Suprapubic skin (tissue), 4 donors: ENCODE measurements at regions not wholly inside any gene's neighbourhood (a gene's known extent, or its start where the extent isn't known, plus 50 kb on each side); places are given as distances from the start of the nearest gene placed in this dataset.

ENCODE experiments used
- DNase-seq, 2 donors: peaks; one replicate each; pipeline ENCODE4 v3.0.0-alpha.2; 2019; ENCODE audit warnings: low spot score in 2 of 2
- H3K27ac ChIP-seq: fragments of 200-600 bp; sonication (generic); one replicate; pipeline ENCODE4 v1.5.1; 2019
- H3K27me3 ChIP-seq: fragments of 200-600 bp; sonication (generic); one replicate; pipeline ENCODE4 v1.5.1; 2019
- H3K36me3 ChIP-seq: fragments of 200-600 bp; sonication (generic); one replicate; pipeline ENCODE4 v1.5.1; 2019
- H3K4me1 ChIP-seq: fragments of 200-600 bp; sonication (generic); one replicate; pipeline ENCODE4 v1.5.1; 2019
- H3K4me3 ChIP-seq: fragments of 200-600 bp; sonication (generic); one replicate; pipeline ENCODE4 v1.5.1; 2019; ENCODE audit warnings: mild to moderate bottlenecking
- H3K9me3 ChIP-seq: fragments of 200-600 bp; sonication (generic); one replicate; pipeline ENCODE4 v1.5.1; 2019
- EP300 ChIP-seq: sonication (generic); formaldehyde crosslinking; IDR thresholded peaks from one replicate; pipeline ENCODE4 v1.6.1; 2017; ENCODE audit warnings: antibody characterized with exemption
- POLR2A ChIP-seq, 2 donors: fragments of 450-650 bp; IDR thresholded peaks; one replicate each; pipeline ENCODE4 v1.6.1; 2017; ENCODE audit warnings: antibody characterized with exemption in 2 of 2, mild to moderate bottlenecking in 2 of 2, moderate library complexity in 2 of 2
- POLR2AphosphoS5 ChIP-seq, 3 donors: sonication (generic); formaldehyde crosslinking; IDR thresholded peaks; one replicate each; pipeline ENCODE4 v1.6.1; 2017; ENCODE audit warnings: antibody characterized with exemption in 3 of 3
- WGBS: methylation state at CpG from one replicate; pipeline ENCODE4 v1.1.5; 2018; 5-methylcytosine and 5-hydroxymethylcytosine counted together
- TF ChIP-seq, protein P1 (sequence below), 2 donors: fragments of 200-600 bp in 1 of 2; fragments of 450-650 bp in 1 of 2; sonication (generic) in 1 of 2; IDR thresholded peaks; one replicate each; pipeline ENCODE4 v1.5.1; 2016 to 2019; ENCODE audit warnings: antibody characterized with exemption in 2 of 2, mild to moderate bottlenecking in 1 of 2, moderate library complexity in 1 of 2

DNA sequence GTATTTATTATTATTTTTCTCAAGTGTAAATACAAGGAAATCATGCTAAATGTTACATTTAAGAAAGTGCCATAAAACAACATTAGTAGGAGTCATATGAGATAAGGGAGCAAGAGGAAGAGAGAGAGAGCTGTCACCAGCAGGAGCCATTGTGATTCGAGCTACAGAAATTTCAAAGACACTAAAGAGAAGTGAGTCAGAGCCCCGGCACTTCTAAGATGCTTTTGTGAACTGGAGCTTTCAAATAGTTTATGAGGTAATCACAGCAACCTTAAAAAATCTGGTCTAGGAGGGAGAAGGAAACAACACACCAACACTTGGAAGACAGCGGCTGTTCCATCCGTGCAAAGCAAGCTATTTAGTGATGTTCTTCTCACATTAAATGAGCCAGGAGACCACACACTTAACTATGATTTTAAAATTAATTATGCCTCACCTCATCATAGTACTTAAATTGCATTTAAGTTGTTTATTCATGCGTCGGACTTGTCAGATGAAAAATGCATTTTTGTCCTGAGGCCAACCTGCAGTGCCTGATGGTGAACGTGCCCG is 382.7 kb upstream of the SALL3 start:
- H3K4me1 ChIP-seq, result peaks cover 5% of the 10 kb centered on the region
- no peaks in the 10 kb centered on the region for H3K36me3 ChIP-seq
- 27% methylated on average over 8 of the region's 8 CpGs for WGBS
- H3K27ac ChIP-seq, result no peak overlapping the region
- no peak overlapping the region for H3K4me3 ChIP-seq
- TF ChIP-seq POLR2A (IDR thresholded peaks at IDR 0.05) (no peak), EP300 (no peak), POLR2AphosphoS5 (IDR thresholded peaks at IDR 0.05) (no peak)
- TF ChIP-seq, protein P1, sequence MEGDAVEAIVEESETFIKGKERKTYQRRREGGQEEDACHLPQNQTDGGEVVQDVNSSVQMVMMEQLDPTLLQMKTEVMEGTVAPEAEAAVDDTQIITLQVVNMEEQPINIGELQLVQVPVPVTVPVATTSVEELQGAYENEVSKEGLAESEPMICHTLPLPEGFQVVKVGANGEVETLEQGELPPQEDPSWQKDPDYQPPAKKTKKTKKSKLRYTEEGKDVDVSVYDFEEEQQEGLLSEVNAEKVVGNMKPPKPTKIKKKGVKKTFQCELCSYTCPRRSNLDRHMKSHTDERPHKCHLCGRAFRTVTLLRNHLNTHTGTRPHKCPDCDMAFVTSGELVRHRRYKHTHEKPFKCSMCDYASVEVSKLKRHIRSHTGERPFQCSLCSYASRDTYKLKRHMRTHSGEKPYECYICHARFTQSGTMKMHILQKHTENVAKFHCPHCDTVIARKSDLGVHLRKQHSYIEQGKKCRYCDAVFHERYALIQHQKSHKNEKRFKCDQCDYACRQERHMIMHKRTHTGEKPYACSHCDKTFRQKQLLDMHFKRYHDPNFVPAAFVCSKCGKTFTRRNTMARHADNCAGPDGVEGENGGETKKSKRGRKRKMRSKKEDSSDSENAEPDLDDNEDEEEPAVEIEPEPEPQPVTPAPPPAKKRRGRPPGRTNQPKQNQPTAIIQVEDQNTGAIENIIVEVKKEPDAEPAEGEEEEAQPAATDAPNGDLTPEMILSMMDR (IDR thresholded peaks at IDR 0.05), result no peak
- H3K27me3 ChIP-seq, result peaks cover 8% of the 10 kb centered on the region
- peaks cover 9% of the 10 kb centered on the region for H3K9me3 ChIP-seq
- DNase-seq, result no peak

DNA sequence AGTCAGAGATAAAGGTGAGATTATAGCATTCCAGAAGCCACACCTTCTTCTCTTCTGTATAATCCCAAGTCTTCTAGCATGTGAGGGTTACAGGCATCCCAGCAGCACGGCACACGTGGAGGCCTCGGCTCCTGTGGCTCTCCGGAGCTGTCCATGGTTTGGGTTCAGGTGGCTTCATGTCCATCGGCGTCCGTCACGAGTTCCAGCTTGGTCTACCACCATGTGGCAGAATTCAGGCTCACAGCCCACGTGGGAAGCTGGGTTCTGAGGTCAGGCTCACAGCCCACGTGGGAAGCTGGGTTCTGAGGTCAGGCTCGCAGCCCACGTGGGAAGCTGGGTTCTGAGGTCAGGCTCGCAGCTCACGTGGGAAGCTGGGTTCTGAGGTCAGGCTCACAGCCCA is 378.3 kb upstream of the SALL3 start:
- DNase-seq, result no peak
- H3K27me3 ChIP-seq, result peaks cover 8% of the 10 kb centered on the region
- no peaks in the 10 kb centered on the region for H3K9me3 ChIP-seq
- TF ChIP-seq EP300, result no peak
- TF ChIP-seq, protein P1 (IDR thresholded peaks at IDR 0.05), result no peak
- no peak for TF ChIP-seq POLR2A (IDR thresholded peaks at IDR 0.05)
- TF ChIP-seq POLR2AphosphoS5 (IDR thresholded peaks at IDR 0.05), result no peak
- no peaks in the 10 kb centered on the region for H3K4me1 ChIP-seq
- 69% methylated on average over 7 of the region's 14 CpGs for WGBS
- no peaks in the 10 kb centered on the region for H3K36me3 ChIP-seq
- H3K27ac ChIP-seq, result no peak overlapping the region
- no peak overlapping the region for H3K4me3 ChIP-seq

DNA sequence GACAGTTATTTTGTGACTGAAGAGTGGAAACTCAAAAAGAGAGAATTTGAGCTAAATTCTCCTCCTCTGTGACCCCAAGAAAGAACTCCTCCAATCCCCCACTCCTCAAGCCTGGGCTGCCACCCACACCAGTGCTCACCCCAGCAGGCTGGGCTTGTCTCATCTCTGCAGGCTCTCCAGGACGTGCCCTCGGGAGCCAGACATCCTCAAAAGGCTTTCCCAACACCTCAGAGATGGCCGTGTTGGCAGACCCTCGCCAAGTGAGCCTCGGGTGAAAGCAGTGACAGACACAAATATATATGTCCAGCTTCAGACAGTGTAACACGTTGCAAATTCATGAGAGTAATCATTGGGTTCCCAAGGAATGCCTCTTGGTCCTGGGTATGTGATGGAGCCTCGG is 377.7 kb upstream of the SALL3 start:
- Histone ChIP-seq H3K9me3 (no peaks in the 10 kb centered on the region), H3K36me3 (no peaks in the 10 kb centered on the region), H3K4me3 (no peak overlapping the region), H3K27ac (no peak overlapping the region), H3K27me3 (peaks cover 8% of the 10 kb centered on the region), H3K4me1 (no peaks in the 10 kb centered on the region)
- 73% methylated on average over 7 of the region's 7 CpGs for WGBS
- TF ChIP-seq EP300 (no peak), POLR2AphosphoS5 (IDR thresholded peaks at IDR 0.05) (no peak), POLR2A (IDR thresholded peaks at IDR 0.05) (no peak)
- TF ChIP-seq, protein P1 (IDR thresholded peaks at IDR 0.05), result no peak
- DNase-seq, result no peak

DNA sequence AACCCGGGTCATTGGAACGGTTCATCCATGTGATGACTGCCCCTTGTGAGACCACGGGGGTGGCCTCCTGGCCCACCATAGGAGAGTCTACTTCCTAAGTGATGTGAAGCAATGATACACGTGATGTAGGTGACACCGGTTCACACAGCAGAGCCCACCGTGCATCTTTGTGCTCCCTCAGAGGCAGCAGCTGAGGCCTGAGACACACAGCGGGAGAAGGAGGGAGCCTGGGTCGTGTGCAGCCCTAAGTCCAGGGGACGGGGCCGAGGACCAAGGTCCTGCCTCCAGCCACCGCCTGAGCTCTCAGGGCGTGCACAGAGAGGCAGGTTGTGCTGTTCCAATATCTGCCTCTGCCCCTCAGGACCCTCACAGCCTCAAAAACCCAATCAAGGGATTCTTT is 377.2 kb upstream of the SALL3 start:
- peaks cover 8% of the 10 kb centered on the region for H3K27me3 ChIP-seq
- no peaks in the 10 kb centered on the region for H3K9me3 ChIP-seq
- 90% methylated on average over 11 of the region's 12 CpGs for WGBS
- H3K4me3 ChIP-seq, result no peak overlapping the region
- no peaks in the 10 kb centered on the region for H3K36me3 ChIP-seq
- H3K27ac ChIP-seq, result no peak overlapping the region
- no peak for DNase-seq
- H3K4me1 ChIP-seq, result no peaks in the 10 kb centered on the region
- no peak for TF ChIP-seq EP300
- TF ChIP-seq, protein P1 (IDR thresholded peaks at IDR 0.05), result no peak
- TF ChIP-seq POLR2A (IDR thresholded peaks at IDR 0.05), result no peak
- TF ChIP-seq POLR2AphosphoS5 (IDR thresholded peaks at IDR 0.05), result no peak

DNA sequence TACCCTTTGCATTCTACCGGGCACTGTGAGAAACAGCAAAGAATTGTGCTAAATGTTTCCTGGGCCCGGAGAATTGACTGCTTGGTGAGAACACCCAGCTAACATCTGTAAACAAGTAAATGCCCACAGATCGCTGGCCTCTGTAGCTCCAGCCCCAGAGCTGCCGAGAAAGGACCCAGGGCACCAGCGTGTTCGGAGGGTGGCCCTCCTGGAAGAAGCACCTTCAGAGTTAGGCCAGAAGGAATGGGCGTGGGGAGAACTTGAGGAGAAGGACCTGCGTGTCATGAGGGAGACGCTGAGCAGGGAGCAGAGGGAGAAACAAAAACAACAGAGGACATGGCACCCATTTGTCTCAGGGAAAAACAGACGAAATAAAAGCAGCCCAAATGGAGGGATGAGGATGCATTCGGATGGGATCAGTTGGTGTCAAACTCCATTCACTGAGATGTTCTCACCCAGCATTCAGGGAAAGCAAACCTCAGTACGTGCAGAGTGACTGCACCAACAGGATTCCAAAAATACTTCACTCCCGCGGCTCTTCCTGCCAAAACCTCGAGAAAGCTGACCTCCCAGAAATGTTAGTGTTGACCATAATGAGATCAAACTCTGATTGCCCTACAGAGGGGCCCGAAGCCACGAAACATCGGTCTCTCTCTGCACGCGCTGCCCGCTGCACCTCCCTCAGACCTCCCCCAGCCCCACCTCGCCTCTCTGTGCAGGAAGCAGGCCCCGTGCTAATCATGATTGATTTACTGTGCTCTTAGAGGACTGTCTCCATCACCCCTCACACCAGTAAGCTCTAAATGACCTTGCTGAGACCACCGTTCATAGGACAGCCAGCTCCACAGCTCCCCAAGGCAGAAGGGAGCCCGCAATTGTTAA is 376.3 kb upstream of the SALL3 start:
- no peak for TF ChIP-seq POLR2A (IDR thresholded peaks at IDR 0.05)
- TF ChIP-seq, protein P1 (IDR thresholded peaks at IDR 0.05), result no peak
- TF ChIP-seq EP300, result no peak
- TF ChIP-seq POLR2AphosphoS5 (IDR thresholded peaks at IDR 0.05), result no peak
- WGBS, result 67% methylated on average over 24 of the region's 25 CpGs
- Histone ChIP-seq H3K4me3 (no peak overlapping the region), H3K27me3 (peaks cover 8% of the 10 kb centered on the region), H3K9me3 (no peaks in the 10 kb centered on the region), H3K27ac (no peak overlapping the region), H3K36me3 (no peaks in the 10 kb centered on the region), H3K4me1 (no peaks in the 10 kb centered on the region)
- DNase-seq, result no peak
